ENCODE measurements at regions not wholly inside any gene's neighbourhood (a gene's known extent, or its start where the extent isn't known, plus 50 kb on each side); places are given as distances from the start of the nearest gene placed in this dataset.
"Not testable (repeated sequence)": the region's sequence is repeated elsewhere in the genome, so short reads cannot be mapped to it uniquely, and the experiment has no call there.

GRCh38 chr6:98395610-98396166, 438.7 kb upstream of the POU3F2 start:
- Histone ChIP-seq H3K36me3 (ENCODE audit: low read length) (no peaks in the 10 kb centered on the region), H3K79me2 (ENCODE audit: insufficient read depth, low read length) (no peaks in the 10 kb centered on the region), H3K4me3 (ENCODE audit: insufficient read depth, low read length, poor library complexity, severe bottlenecking) (no peak overlapping the region), H2AFZ (ENCODE audit: low read depth, low read length, severe bottlenecking) (no peak overlapping the region), H3K27me3 (ENCODE audit: low read length) (no peaks in the 10 kb centered on the region), H3K9me3 (ENCODE audit: insufficient read depth, low read length) (no peaks in the 10 kb centered on the region), H3K4me2 (ENCODE audit: low read depth, low read length, poor library complexity, severe bottlenecking) (no peak overlapping the region), H3K9ac (ENCODE audit: low read length) (no peak overlapping the region), H3F3A (ENCODE audit: insufficient read depth) (no peaks in the 10 kb centered on the region), H3K9me2 (replicated peaks; ENCODE audit: insufficient read depth, low read length) (no peaks in the 10 kb centered on the region), H3K27ac (ENCODE audit: low read depth, low read length) (no peak overlapping the region), H4K20me1 (ENCODE audit: low read depth, low read length) (no peaks in the 10 kb centered on the region)
- TF ChIP-seq EZH2phosphoT487 (conservative IDR thresholded peaks at IDR 0.05; ENCODE audit: low read length) (no peak), CTCF (IDR thresholded peaks at IDR 0.05; ENCODE audit: insufficient read depth, low read length, poor library complexity, severe bottlenecking) (no peak)

- no peaks in the 10 kb centered on the region for H3F3A ChIP-seq (ENCODE audit: insufficient read depth)
- no peak overlapping the region for H3K4me3 ChIP-seq (ENCODE audit: insufficient read depth, low read length, poor library complexity, severe bottlenecking)
- H3K27me3 ChIP-seq (ENCODE audit: low read length): no peaks in the 10 kb centered on the region
- no peak overlapping the region for H2AFZ ChIP-seq (ENCODE audit: low read depth, low read length, severe bottlenecking)
- TF ChIP-seq EZH2phosphoT487 (conservative IDR thresholded peaks at IDR 0.05; ENCODE audit: low read length): no peak
- no peak for TF ChIP-seq CTCF (IDR thresholded peaks at IDR 0.05; ENCODE audit: insufficient read depth, low read length, poor library complexity, severe bottlenecking)
- H3K4me2 ChIP-seq (ENCODE audit: low read depth, low read length, poor library complexity, severe bottlenecking): no peak overlapping the region
- no peak overlapping the region for H3K9ac ChIP-seq (ENCODE audit: low read length)
- no peaks in the 10 kb centered on the region for H3K9me2 ChIP-seq (replicated peaks; ENCODE audit: insufficient read depth, low read length)
- H3K79me2 ChIP-seq (ENCODE audit: insufficient read depth, low read length): no peaks in the 10 kb centered on the region
- H4K20me1 ChIP-seq (ENCODE audit: low read depth, low read length): no peaks in the 10 kb centered on the region
- H3K9me3 ChIP-seq (ENCODE audit: insufficient read depth, low read length): no peaks in the 10 kb centered on the region
- H3K36me3 ChIP-seq (ENCODE audit: low read length): no peaks in the 10 kb centered on the region
- no peak overlapping the region for H3K27ac ChIP-seq (ENCODE audit: low read depth, low read length)
Measured at GRCh38 chr6:98416027-98416426, 418.3 kb upstream of the POU3F2 start.

GRCh38 chr6:98416497-98417158, 417.7 kb upstream of the POU3F2 start:
- not testable (repeated sequence) for H3K27me3 ChIP-seq (ENCODE audit: low read length); H3K9ac ChIP-seq (ENCODE audit: low read length)

GRCh38 chr6:98433325-98434056, 400.9 kb upstream of the POU3F2 start:
- H3F3A ChIP-seq (ENCODE audit: insufficient read depth): no peaks in the 10 kb centered on the region
- no peaks in the 10 kb centered on the region; the same call in 1 of the 2 replicates for H3K9me2 ChIP-seq (replicated peaks; ENCODE audit: insufficient read depth, low read length)
- no peak overlapping the region for H3K4me3 ChIP-seq (ENCODE audit: insufficient read depth, low read length, poor library complexity, severe bottlenecking)
- no peak overlapping the region for H2AFZ ChIP-seq (ENCODE audit: low read depth, low read length, severe bottlenecking)
- H3K9me3 ChIP-seq (ENCODE audit: insufficient read depth, low read length): no peaks in the 10 kb centered on the region
- no peak overlapping the region for H3K4me2 ChIP-seq (ENCODE audit: low read depth, low read length, poor library complexity, severe bottlenecking)
- no peaks in the 10 kb centered on the region for H3K27me3 ChIP-seq (ENCODE audit: low read length)
- H4K20me1 ChIP-seq (ENCODE audit: low read depth, low read length): no peaks in the 10 kb centered on the region
- no peak overlapping the region for H3K27ac ChIP-seq (ENCODE audit: low read depth, low read length)
- H3K36me3 ChIP-seq (ENCODE audit: low read length): no peaks in the 10 kb centered on the region
- no peak overlapping the region for H3K9ac ChIP-seq (ENCODE audit: low read length)
- no peak for TF ChIP-seq EZH2phosphoT487 (conservative IDR thresholded peaks at IDR 0.05; ENCODE audit: low read length)
- no peak for TF ChIP-seq CTCF (IDR thresholded peaks at IDR 0.05; ENCODE audit: insufficient read depth, low read length, poor library complexity, severe bottlenecking)
- no peaks in the 10 kb centered on the region for H3K79me2 ChIP-seq (ENCODE audit: insufficient read depth, low read length)

More at GRCh38 chr6:98416497-98417158, 417.7 kb upstream of the POU3F2 start:
- not testable (repeated sequence) for H3K36me3 ChIP-seq (ENCODE audit: low read length); H3K79me2 ChIP-seq (ENCODE audit: insufficient read depth, low read length); H3K27ac ChIP-seq (ENCODE audit: low read depth, low read length); H3K4me2 ChIP-seq (ENCODE audit: low read depth, low read length, poor library complexity, severe bottlenecking); H2AFZ ChIP-seq (ENCODE audit: low read depth, low read length, severe bottlenecking); H3K4me3 ChIP-seq (ENCODE audit: insufficient read depth, low read length, poor library complexity, severe bottlenecking); H3K9me2 ChIP-seq (replicated peaks; ENCODE audit: insufficient read depth, low read length); H3K9me3 ChIP-seq (ENCODE audit: insufficient read depth, low read length); H4K20me1 ChIP-seq (ENCODE audit: low read depth, low read length); H3F3A ChIP-seq (ENCODE audit: insufficient read depth)
